Ishikawa (cell line): ENCODE measurements at regions not wholly inside any gene's neighbourhood (a gene's known extent, or its start where the extent isn't known, plus 50 kb on each side); places are given as distances from the start of the nearest gene placed in this dataset.

Source experiments
- CEBPB ChIP-seq: IDR thresholded peaks from 2 replicates; pipeline ENCODE4 v1.6.1; 2012
- CREB1 ChIP-seq: IDR thresholded peaks from 2 replicates; pipeline ENCODE4 v1.6.1; 2012; ENCODE audit warnings: low read depth
- EGR1 ChIP-seq: IDR thresholded peaks from 2 replicates; pipeline ENCODE4 v1.6.1; 2012
- RAD21 ChIP-seq: IDR thresholded peaks from 2 replicates; pipeline ENCODE4 v1.6.1; 2012; ENCODE audit warnings: low read depth
- TAF1 ChIP-seq: IDR thresholded peaks from 2 replicates; pipeline ENCODE4 v1.6.1; 2012; ENCODE audit warnings: low read depth, mild to moderate bottlenecking
- TCF12 ChIP-seq: IDR thresholded peaks from 2 replicates; pipeline ENCODE4 v1.6.1; 2012; ENCODE audit warnings: low read depth
- YY1 ChIP-seq: IDR thresholded peaks from 2 replicates; pipeline ENCODE4 v1.6.1; 2012; ENCODE audit warnings: low read depth
- ZBTB7A ChIP-seq: IDR thresholded peaks from 2 replicates; pipeline ENCODE4 v1.6.1; 2012; ENCODE audit warnings: low read depth
- TF ChIP-seq, protein P1 (sequence below): IDR thresholded peaks from 2 replicates; pipeline ENCODE4 v1.6.1; 2012
- TF ChIP-seq, protein P2 (sequence below): IDR thresholded peaks from 2 replicates; pipeline ENCODE4 v1.6.1; 2012
- TF ChIP-seq, protein P3 (sequence below): IDR thresholded peaks from 2 replicates; pipeline ENCODE4 v1.6.1; 2012; ENCODE audit warnings: low read depth, mild to moderate bottlenecking

DNA sequence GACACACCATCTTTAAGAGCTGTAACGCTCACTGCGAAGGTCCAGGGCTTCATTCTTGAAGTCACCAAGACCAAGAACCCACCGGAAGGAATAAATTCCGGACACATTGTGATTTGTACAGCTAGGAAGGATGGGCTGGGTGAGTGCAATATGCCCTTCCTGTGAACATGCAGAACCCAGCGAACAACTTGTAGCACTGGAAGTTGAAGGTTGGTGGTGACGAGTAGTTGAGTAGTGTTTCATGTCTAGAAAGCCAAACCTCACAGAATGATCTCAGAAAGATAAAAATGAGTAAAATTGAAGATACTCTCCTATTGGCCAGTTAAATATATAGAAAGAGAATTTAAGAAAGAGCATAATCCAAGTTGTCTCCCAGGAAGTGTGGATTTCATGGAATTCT, 462.2 kb upstream of the CFAP20DC start:
- TF ChIP-seq TCF12 = no peak
- TF ChIP-seq, protein P1, sequence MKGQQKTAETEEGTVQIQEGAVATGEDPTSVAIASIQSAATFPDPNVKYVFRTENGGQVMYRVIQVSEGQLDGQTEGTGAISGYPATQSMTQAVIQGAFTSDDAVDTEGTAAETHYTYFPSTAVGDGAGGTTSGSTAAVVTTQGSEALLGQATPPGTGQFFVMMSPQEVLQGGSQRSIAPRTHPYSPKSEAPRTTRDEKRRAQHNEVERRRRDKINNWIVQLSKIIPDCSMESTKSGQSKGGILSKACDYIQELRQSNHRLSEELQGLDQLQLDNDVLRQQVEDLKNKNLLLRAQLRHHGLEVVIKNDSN = no peak
- TF ChIP-seq CEBPB = no peak
- TF ChIP-seq, protein P2, sequence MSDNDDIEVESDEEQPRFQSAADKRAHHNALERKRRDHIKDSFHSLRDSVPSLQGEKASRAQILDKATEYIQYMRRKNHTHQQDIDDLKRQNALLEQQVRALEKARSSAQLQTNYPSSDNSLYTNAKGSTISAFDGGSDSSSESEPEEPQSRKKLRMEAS = no peak
- TF ChIP-seq, protein P3, sequence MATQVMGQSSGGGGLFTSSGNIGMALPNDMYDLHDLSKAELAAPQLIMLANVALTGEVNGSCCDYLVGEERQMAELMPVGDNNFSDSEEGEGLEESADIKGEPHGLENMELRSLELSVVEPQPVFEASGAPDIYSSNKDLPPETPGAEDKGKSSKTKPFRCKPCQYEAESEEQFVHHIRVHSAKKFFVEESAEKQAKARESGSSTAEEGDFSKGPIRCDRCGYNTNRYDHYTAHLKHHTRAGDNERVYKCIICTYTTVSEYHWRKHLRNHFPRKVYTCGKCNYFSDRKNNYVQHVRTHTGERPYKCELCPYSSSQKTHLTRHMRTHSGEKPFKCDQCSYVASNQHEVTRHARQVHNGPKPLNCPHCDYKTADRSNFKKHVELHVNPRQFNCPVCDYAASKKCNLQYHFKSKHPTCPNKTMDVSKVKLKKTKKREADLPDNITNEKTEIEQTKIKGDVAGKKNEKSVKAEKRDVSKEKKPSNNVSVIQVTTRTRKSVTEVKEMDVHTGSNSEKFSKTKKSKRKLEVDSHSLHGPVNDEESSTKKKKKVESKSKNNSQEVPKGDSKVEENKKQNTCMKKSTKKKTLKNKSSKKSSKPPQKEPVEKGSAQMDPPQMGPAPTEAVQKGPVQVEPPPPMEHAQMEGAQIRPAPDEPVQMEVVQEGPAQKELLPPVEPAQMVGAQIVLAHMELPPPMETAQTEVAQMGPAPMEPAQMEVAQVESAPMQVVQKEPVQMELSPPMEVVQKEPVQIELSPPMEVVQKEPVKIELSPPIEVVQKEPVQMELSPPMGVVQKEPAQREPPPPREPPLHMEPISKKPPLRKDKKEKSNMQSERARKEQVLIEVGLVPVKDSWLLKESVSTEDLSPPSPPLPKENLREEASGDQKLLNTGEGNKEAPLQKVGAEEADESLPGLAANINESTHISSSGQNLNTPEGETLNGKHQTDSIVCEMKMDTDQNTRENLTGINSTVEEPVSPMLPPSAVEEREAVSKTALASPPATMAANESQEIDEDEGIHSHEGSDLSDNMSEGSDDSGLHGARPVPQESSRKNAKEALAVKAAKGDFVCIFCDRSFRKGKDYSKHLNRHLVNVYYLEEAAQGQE = no peak
- TF ChIP-seq YY1 = no peak
- no peak for TF ChIP-seq TAF1
- TF ChIP-seq RAD21 = no peak
- no peak for TF ChIP-seq ZBTB7A
- TF ChIP-seq EGR1 = no peak
- no peak for TF ChIP-seq CREB1
